H1 (cell line): ENCODE measurements at regions not wholly inside any gene's neighbourhood (a gene's known extent, or its start where the extent isn't known, plus 50 kb on each side); places are given as distances from the start of the nearest gene placed in this dataset.

Source experiments
- CTCF ChIA-PET: fragments of 300-600 bp; sonication (Branson Sonifier 250); formaldehyde crosslinking; loops from one replicate; lab custom pipeline; 2021; ENCODE audit not compliant: partially characterized antibody; lab: Charles Lee
- POLR2A ChIA-PET: fragments of 300-600 bp; sonication (Branson Sonifier 250); formaldehyde crosslinking; loops from one replicate; lab custom pipeline; 2021; ENCODE audit warnings: inconsistent platforms; ENCODE audit not compliant: partially characterized antibody; lab: Charles Lee
- DNase-seq, 2 experiments: peaks; one replicate each; pipeline versions ENCODE4 v3.0.0 to v3.0.0-alpha.2; 2010 to 2022; ENCODE audit warnings: low spot score in 2 of 2, low read depth in 1 of 2, mixed read lengths in 1 of 2
- FAIRE-seq: peaks from 2 replicates; lab custom pipeline; 2011; peaks lifted over from hg19 to GRCh38; lab: Jason Lieb, UNC
- H2AFZ ChIP-seq: 2 replicates; pipeline ENCODE4 v1.8.1; 2012; ENCODE audit warnings: low read length, inconsistent platforms
- H2AK5ac ChIP-seq: 2 replicates; pipeline ENCODE4 v1.6.1; 2013; ENCODE audit warnings: low read depth, low read length
- H2BK120ac ChIP-seq: replicated peaks from 2 replicates; pipeline ENCODE3; 2013; ENCODE audit warnings: low read depth, low read length, inconsistent platforms
- H2BK12ac ChIP-seq: 2 replicates; pipeline ENCODE4 v1.6.1; 2013; ENCODE audit warnings: low read depth, low read length
- H2BK15ac ChIP-seq: 2 replicates; pipeline ENCODE4 v1.6.1; 2013; ENCODE audit warnings: low read length
- H2BK20ac ChIP-seq: 2 replicates; pipeline ENCODE4 v1.6.1; 2013; ENCODE audit warnings: low read length
- H2BK5ac ChIP-seq: 2 replicates; pipeline ENCODE4 v1.6.1; 2013; ENCODE audit warnings: low read depth, low read length
- H3K14ac ChIP-seq: 2 replicates; pipeline ENCODE4 v1.6.1; 2013; ENCODE audit warnings: inconsistent platforms; ENCODE audit not compliant: insufficient read length
- H3K18ac ChIP-seq: 2 replicates; pipeline ENCODE4 v1.6.1; 2013; ENCODE audit warnings: low read length; ENCODE audit errors: extremely low read depth
- H3K23ac ChIP-seq: 2 replicates; pipeline ENCODE4 v1.6.1; 2013; ENCODE audit warnings: inconsistent platforms; ENCODE audit not compliant: insufficient read length
- H3K23me2 ChIP-seq: 2 replicates; pipeline ENCODE4 v1.6.1; 2013; ENCODE audit warnings: low read depth, low read length
- H3K27ac ChIP-seq: 2 replicates; pipeline ENCODE4 v1.6.1; 2011; ENCODE audit warnings: low read depth, low read length, inconsistent platforms
- H3K27me3 ChIP-seq, 4 experiments: replicated peaks in 1 of 4; 1 replicate in 1 of 4; 2 replicates in 3 of 4; pipeline versions ENCODE4 v1.6.1 to v1.8.1; 2011 to 2013; ENCODE audit warnings: low read length in 3 of 4, mild to moderate bottlenecking in 3 of 4, inconsistent platforms in 2 of 4, mixed read lengths in 2 of 4, moderate library complexity in 1 of 4; ENCODE audit not compliant: control insufficient read depth in 3 of 4, insufficient read depth in 3 of 4; ENCODE audit errors: extremely low read depth in 1 of 4
- H3K36me3 ChIP-seq, 4 experiments: 2 replicates each; pipeline versions ENCODE4 v1.6.1 to v1.8.1; 2011 to 2013; ENCODE audit warnings: mild to moderate bottlenecking in 4 of 4, low read length in 3 of 4, moderate library complexity in 2 of 4, control low read depth in 1 of 4, inconsistent platforms in 1 of 4; ENCODE audit not compliant: insufficient read depth in 4 of 4, control insufficient read depth in 2 of 4
- H3K4ac ChIP-seq: replicated peaks from 2 replicates; pipeline ENCODE3; 2013; ENCODE audit warnings: low read length, low read depth, mixed read lengths, inconsistent platforms; ENCODE audit not compliant: insufficient read length
- H3K4me1 ChIP-seq, 4 experiments: replicated peaks in 1 of 4; 1 replicate in 1 of 4; 2 replicates in 3 of 4; pipeline versions ENCODE4 v1.6.1 to v1.8.1; 2011 to 2013; ENCODE audit warnings: low read length in 3 of 4, inconsistent platforms in 2 of 4, mixed read lengths in 1 of 4; ENCODE audit not compliant: insufficient read depth in 4 of 4, control insufficient read depth in 3 of 4
- H3K4me2 ChIP-seq, 2 experiments: 2 replicates each; pipeline versions ENCODE4 v1.6.1 to v1.8.1; 2011 to 2013; ENCODE audit warnings: low read depth in 2 of 2, low read length in 2 of 2, control low read depth in 1 of 2, inconsistent platforms in 1 of 2, mild to moderate bottlenecking in 1 of 2; ENCODE audit not compliant: insufficient read depth in 1 of 2
- H3K4me3 ChIP-seq, 4 experiments: fragments of 200-600, 300-600 bp in 1 of 4; sonication (generic), shearing (Covaris generic), sonication (Bioruptor Twin) in 1 of 4; 2 replicates each; pipeline versions ENCODE4 v1.5.1 to v1.8.1; 2011 to 2016; ENCODE audit warnings: low read length in 4 of 4, low read depth in 3 of 4, control low read depth in 2 of 4, inconsistent platforms in 2 of 4, mild to moderate bottlenecking in 2 of 4, mixed read lengths in 1 of 4, moderate library complexity in 1 of 4; ENCODE audit not compliant: insufficient read depth in 2 of 4; ENCODE audit errors: extremely low read depth in 1 of 4
- H3K56ac ChIP-seq: replicated peaks from 2 replicates; pipeline ENCODE3; 2013; ENCODE audit warnings: low read depth, mild to moderate bottlenecking, mixed read lengths, low read length, inconsistent platforms; ENCODE audit not compliant: insufficient read length
- H3K79me1 ChIP-seq: 2 replicates; pipeline ENCODE4 v1.6.1; 2013; ENCODE audit warnings: low read depth, low read length, control low read depth
- H3K79me2 ChIP-seq, 2 experiments: 2 replicates each; pipeline versions ENCODE4 v1.6.1 to v1.8.1; 2012 to 2013; ENCODE audit warnings: low read length in 2 of 2, mild to moderate bottlenecking in 2 of 2, inconsistent platforms in 1 of 2; ENCODE audit not compliant: insufficient read depth in 2 of 2, control insufficient read depth in 1 of 2
- H3K9ac ChIP-seq, 4 experiments: replicated peaks in 1 of 4; 1 replicate in 1 of 4; 2 replicates in 3 of 4; pipeline versions ENCODE4 v1.6.1 to v1.8.1; 2011 to 2013; ENCODE audit warnings: low read depth in 3 of 4, low read length in 3 of 4, control low read depth in 2 of 4, mild to moderate bottlenecking in 2 of 4, moderate library complexity in 2 of 4, inconsistent platforms in 1 of 4; ENCODE audit errors: extremely low read depth in 1 of 4
- H3K9me3 ChIP-seq, 2 experiments: 2 replicates each; pipeline versions ENCODE4 v1.6.1 to v1.8.1; 2012 to 2013; ENCODE audit warnings: mild to moderate bottlenecking in 2 of 2, moderate library complexity in 2 of 2, control low read depth in 1 of 2, inconsistent platforms in 1 of 2, low read depth in 1 of 2, low read length in 1 of 2, mixed read lengths in 1 of 2; ENCODE audit not compliant: insufficient read depth in 2 of 2
- H4K20me1 ChIP-seq, 2 experiments: replicated peaks in 1 of 2; 2 replicates each; pipeline versions ENCODE3 to v1.8.1; 2011 to 2013; ENCODE audit warnings: inconsistent platforms in 2 of 2, low read length in 2 of 2, mild to moderate bottlenecking in 1 of 2; ENCODE audit not compliant: insufficient read depth in 2 of 2, control insufficient read depth in 1 of 2
- H4K5ac ChIP-seq: 2 replicates; pipeline ENCODE4 v1.6.1; 2013; ENCODE audit warnings: low read length, low read depth, mixed read lengths, inconsistent platforms; ENCODE audit not compliant: insufficient read length
- H4K8ac ChIP-seq: 2 replicates; pipeline ENCODE4 v1.8.0; 2013; ENCODE audit warnings: mild to moderate bottlenecking, moderate library complexity, low read length, inconsistent platforms; ENCODE audit not compliant: insufficient read depth; ENCODE audit errors: extremely low read depth
- H4K91ac ChIP-seq: replicated peaks from 2 replicates; pipeline ENCODE3; 2013; ENCODE audit warnings: low read length, mixed read lengths, inconsistent platforms; ENCODE audit not compliant: insufficient read length
- BRCA1 ChIP-seq: IDR thresholded peaks from 2 replicates; pipeline ENCODE4 v1.6.1; 2012; ENCODE audit warnings: low read depth, low read length, improper control_type of control experiment
- CREB1 ChIP-seq: IDR thresholded peaks from 2 replicates; pipeline ENCODE4 v1.6.1; 2012; ENCODE audit warnings: inconsistent platforms
- EGR1 ChIP-seq: IDR thresholded peaks from 2 replicates; pipeline ENCODE4 v1.6.1; 2011; ENCODE audit warnings: low read depth, low read length, borderline replicate concordance
- KDM1A ChIP-seq: fragments of 200-600, 300-600 bp; sonication (generic); IDR thresholded peaks from 2 replicates; pipeline ENCODE4 v1.7.1; 2016; ENCODE audit warnings: mild to moderate bottlenecking, low read length, borderline replicate concordance
- KDM4A ChIP-seq: IDR thresholded peaks from one replicate; pipeline ENCODE4 v1.7.1; 2012; ENCODE audit warnings: low read depth, mild to moderate bottlenecking, moderate library complexity, low read length, inconsistent platforms; ENCODE audit not compliant: severe bottlenecking
- KDM5A ChIP-seq: fragments of 200-600 bp; IDR thresholded peaks from 2 replicates; pipeline ENCODE4 v1.7.1; 2012; ENCODE audit warnings: mild to moderate bottlenecking, low read length, inconsistent platforms, mixed read lengths
- POLR2A ChIP-seq, 2 experiments: IDR thresholded peaks; 1 replicate in 1 of 2; 2 replicates in 1 of 2; pipeline ENCODE4 v1.6.1; 2011; ENCODE audit warnings: low read depth in 2 of 2, low read length in 2 of 2, mild to moderate bottlenecking in 2 of 2; ENCODE audit errors: control extremely low read depth in 1 of 2
- SIRT6 ChIP-seq: IDR thresholded peaks from one replicate; pipeline ENCODE4 v1.7.1; 2012; ENCODE audit warnings: low read length, inconsistent platforms
- TF ChIP-seq, protein P1 (sequence below): IDR thresholded peaks from 2 replicates; pipeline ENCODE4 v1.6.1; 2012; ENCODE audit warnings: low read length, inconsistent platforms

GRCh38 chr3:168722091-168722490, 626.4 kb upstream of the GOLIM4 start:
- no peaks in the 10 kb centered on the region for H4K20me1 ChIP-seq
- TF ChIP-seq POLR2A (IDR thresholded peaks at IDR 0.05; ENCODE audit: control extremely low read depth in 1 of 2, low read depth in 2 of 2, low read length in 2 of 2) (no peak), KDM4A (no peak), KDM5A (no peak), KDM1A (no peak), EGR1 (no peak), CREB1 (no peak), SIRT6 (no peak), BRCA1 (no peak)
- TF ChIP-seq, protein P1, sequence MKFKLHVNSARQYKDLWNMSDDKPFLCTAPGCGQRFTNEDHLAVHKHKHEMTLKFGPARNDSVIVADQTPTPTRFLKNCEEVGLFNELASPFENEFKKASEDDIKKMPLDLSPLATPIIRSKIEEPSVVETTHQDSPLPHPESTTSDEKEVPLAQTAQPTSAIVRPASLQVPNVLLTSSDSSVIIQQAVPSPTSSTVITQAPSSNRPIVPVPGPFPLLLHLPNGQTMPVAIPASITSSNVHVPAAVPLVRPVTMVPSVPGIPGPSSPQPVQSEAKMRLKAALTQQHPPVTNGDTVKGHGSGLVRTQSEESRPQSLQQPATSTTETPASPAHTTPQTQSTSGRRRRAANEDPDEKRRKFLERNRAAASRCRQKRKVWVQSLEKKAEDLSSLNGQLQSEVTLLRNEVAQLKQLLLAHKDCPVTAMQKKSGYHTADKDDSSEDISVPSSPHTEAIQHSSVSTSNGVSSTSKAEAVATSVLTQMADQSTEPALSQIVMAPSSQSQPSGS, result no peak
- no peak overlapping the region for H2BK5ac ChIP-seq
- no peak overlapping the region for H3K23ac ChIP-seq
- DNase-seq (no peak), FAIRE-seq (no peak)
- H3K18ac ChIP-seq, result no peak overlapping the region
- ChIA-PET CTCF (interaction anchor here (1.0 kb wide), 1 partner anchor 10 kb away, joined by 3 read pairs; no protein-coding TSS in a partner anchor), POLR2A (no interaction called here)
- no peaks in the 10 kb centered on the region for H3K79me1 ChIP-seq
- H4K91ac ChIP-seq, result no peak overlapping the region
- H3K36me3 ChIP-seq, result no peaks in the 10 kb centered on the region; a peak in 1 of 8 replicates
- H4K8ac ChIP-seq, result no peak overlapping the region
- no peak overlapping the region for H2BK12ac ChIP-seq
- no peak overlapping the region for H2BK15ac ChIP-seq
- H3K4ac ChIP-seq, result no peak overlapping the region
- no peaks in the 10 kb centered on the region for H3K79me2 ChIP-seq
- no peak overlapping the region for H3K4me3 ChIP-seq
- no peak overlapping the region for H2AFZ ChIP-seq
- no peak overlapping the region for H3K9ac ChIP-seq
- H3K27ac ChIP-seq, result no peak overlapping the region
- no peaks in the 10 kb centered on the region for H3K9me3 ChIP-seq
- H3K27me3 ChIP-seq, result no peaks in the 10 kb centered on the region
- H3K56ac ChIP-seq, result no peak overlapping the region
- H4K5ac ChIP-seq, result no peak overlapping the region
- no peaks in the 10 kb centered on the region for H3K23me2 ChIP-seq
- H2BK120ac ChIP-seq, result no peak overlapping the region
- H3K14ac ChIP-seq, result no peak overlapping the region
- no peaks in the 10 kb centered on the region for H3K4me1 ChIP-seq
- H2AK5ac ChIP-seq, result no peak overlapping the region
- H2BK20ac ChIP-seq, result no peak overlapping the region
- no peak overlapping the region for H3K4me2 ChIP-seq
